ENCODE measurements at regions not wholly inside any gene's neighbourhood (a gene's known extent, or its start where the extent isn't known, plus 50 kb on each side); places are given as distances from the start of the nearest gene placed in this dataset.

GRCh38 chr22:48803948-48804810 is 1023.5 kb downstream of the BRD1 start:
- no peak for DNase-seq

- DNase-seq = no peak
These were observed 1024.3 kb downstream of the BRD1 start for GRCh38 chr22:48803171-48803947.

GRCh38 chr22:48802576-48802975 is 1025.1 kb downstream of the BRD1 start:
- DNase-seq = no peak

- no peak for DNase-seq
These were observed 1026.6 kb downstream of the BRD1 start for GRCh38 chr22:48800886-48801607.

- DNase-seq = no peak
These were observed 1027.4 kb downstream of the BRD1 start for GRCh38 chr22:48800036-48800885.

GRCh38 chr22:48799227-48799970 is 1028.3 kb downstream of the BRD1 start:
- DNase-seq = no peak

- no peak for DNase-seq
These were observed 1029.1 kb downstream of the BRD1 start for GRCh38 chr22:48798281-48799226.

GRCh38 chr22:48797731-48798130 is 1029.9 kb downstream of the BRD1 start:
- DNase-seq = no peak

- no peak for DNase-seq
These were observed 1031.2 kb downstream of the BRD1 start for GRCh38 chr22:48796310-48797015.

- no peak for DNase-seq
These were observed 1032.0 kb downstream of the BRD1 start for GRCh38 chr22:48795664-48796063.

GRCh38 chr22:48794906-48795305 is 1032.8 kb downstream of the BRD1 start:
- no peak for DNase-seq

- DNase-seq = no peak
These were observed 1033.7 kb downstream of the BRD1 start for GRCh38 chr22:48793949-48794348.

- DNase-seq = no peak
These were observed 1041.0 kb downstream of the BRD1 start for GRCh38 chr22:48786679-48786996.

- no peak for DNase-seq
These were observed 1041.6 kb downstream of the BRD1 start for GRCh38 chr22:48785792-48786678.

GRCh38 chr22:48784701-48785503 is 1042.8 kb downstream of the BRD1 start:
- DNase-seq = no peak

GRCh38 chr22:48783821-48784266 is 1043.8 kb downstream of the BRD1 start:
- no peak for DNase-seq

- DNase-seq = no peak
These were observed 1044.7 kb downstream of the BRD1 start for GRCh38 chr22:48782811-48783511.

Data from CD4-positive, alpha-beta T cell treated with Interleukin-1 beta for 1 hour (primary cell).